Stomach (tissue), 4 donors: ENCODE measurements at regions not wholly inside any gene's neighbourhood (a gene's known extent, or its start where the extent isn't known, plus 50 kb on each side); places are given as distances from the start of the nearest gene placed in this dataset.

Experiments
- EP300 ChIP-seq: sonication (generic); formaldehyde crosslinking; IDR thresholded peaks from one replicate; pipeline ENCODE4 v1.6.1; 2017; ENCODE audit warnings: antibody characterized with exemption
- POLR2A ChIP-seq, 4 donors: fragments of 450-650 bp; IDR thresholded peaks; one replicate each; pipeline ENCODE4 v1.6.1; 2016; ENCODE audit warnings: antibody characterized with exemption in 4 of 4, control low read depth in 2 of 4, mild to moderate bottlenecking in 1 of 4, moderate library complexity in 1 of 4
- POLR2AphosphoS5 ChIP-seq, 3 donors: sonication (generic); formaldehyde crosslinking; IDR thresholded peaks; one replicate each; pipeline ENCODE4 v1.6.1; 2016; ENCODE audit warnings: antibody characterized with exemption in 3 of 3
- TF ChIP-seq, protein P1 (sequence below), 7 experiments: fragments of 450-650 bp in 4 of 7; fragments of 200-600 bp in 3 of 7; sonication (generic) in 3 of 7; IDR thresholded peaks; one replicate each; pipeline ENCODE4 v1.5.1; 2016 to 2019; ENCODE audit warnings: antibody characterized with exemption in 7 of 7, control low read depth in 2 of 7, mild to moderate bottlenecking in 1 of 7

GRCh38 chr5:63877961-63878360, 84.3 kb downstream of the HTR1A start:
- TF ChIP-seq, protein P1, sequence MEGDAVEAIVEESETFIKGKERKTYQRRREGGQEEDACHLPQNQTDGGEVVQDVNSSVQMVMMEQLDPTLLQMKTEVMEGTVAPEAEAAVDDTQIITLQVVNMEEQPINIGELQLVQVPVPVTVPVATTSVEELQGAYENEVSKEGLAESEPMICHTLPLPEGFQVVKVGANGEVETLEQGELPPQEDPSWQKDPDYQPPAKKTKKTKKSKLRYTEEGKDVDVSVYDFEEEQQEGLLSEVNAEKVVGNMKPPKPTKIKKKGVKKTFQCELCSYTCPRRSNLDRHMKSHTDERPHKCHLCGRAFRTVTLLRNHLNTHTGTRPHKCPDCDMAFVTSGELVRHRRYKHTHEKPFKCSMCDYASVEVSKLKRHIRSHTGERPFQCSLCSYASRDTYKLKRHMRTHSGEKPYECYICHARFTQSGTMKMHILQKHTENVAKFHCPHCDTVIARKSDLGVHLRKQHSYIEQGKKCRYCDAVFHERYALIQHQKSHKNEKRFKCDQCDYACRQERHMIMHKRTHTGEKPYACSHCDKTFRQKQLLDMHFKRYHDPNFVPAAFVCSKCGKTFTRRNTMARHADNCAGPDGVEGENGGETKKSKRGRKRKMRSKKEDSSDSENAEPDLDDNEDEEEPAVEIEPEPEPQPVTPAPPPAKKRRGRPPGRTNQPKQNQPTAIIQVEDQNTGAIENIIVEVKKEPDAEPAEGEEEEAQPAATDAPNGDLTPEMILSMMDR (IDR thresholded peaks at IDR 0.05): no peak
- TF ChIP-seq POLR2A (IDR thresholded peaks at IDR 0.05) (no peak), EP300 (no peak), POLR2AphosphoS5 (IDR thresholded peaks at IDR 0.05) (no peak)
